Tibial artery (tissue), 4 donors: ENCODE measurements at regions not wholly inside any gene's neighbourhood (a gene's known extent, or its start where the extent isn't known, plus 50 kb on each side); places are given as distances from the start of the nearest gene placed in this dataset.

Source experiments
- DNase-seq, 2 donors: peaks; one replicate each; pipeline ENCODE4 v3.0.0-alpha.2; 2019
- H3K27ac ChIP-seq, 2 donors: fragments of 200-600 bp; sonication (generic) in 1 of 2; 1 replicate in 1 of 2; 2 replicates in 1 of 2; pipeline ENCODE4 v1.5.1; 2018 to 2019; ENCODE audit warnings: mild to moderate bottlenecking in 1 of 2
- H3K27me3 ChIP-seq, 2 donors: fragments of 200-600 bp; sonication (generic) in 1 of 2; one replicate each; pipeline versions ENCODE4 v1.5.1 to v1.6.0; 2016 to 2019
- H3K36me3 ChIP-seq, 3 donors: fragments of 200-600 bp; sonication (generic) in 2 of 3; one replicate each; pipeline ENCODE4 v1.5.1; 2016 to 2019; ENCODE audit warnings: mild to moderate bottlenecking in 2 of 3
- H3K4me1 ChIP-seq, 4 donors: fragments of 200-600 bp; sonication (generic) in 2 of 4; 1 replicate in 3 of 4; 2 replicates in 1 of 4; pipeline ENCODE4 v1.5.1; 2016 to 2019
- H3K4me3 ChIP-seq, 2 donors: fragments of 200-600 bp; sonication (generic) in 1 of 2; 1 replicate in 1 of 2; 2 replicates in 1 of 2; pipeline ENCODE4 v1.5.1; 2018 to 2019; ENCODE audit warnings: mild to moderate bottlenecking in 2 of 2
- H3K9me3 ChIP-seq, 3 donors: fragments of 200-600 bp; sonication (generic) in 1 of 3; one replicate each; pipeline ENCODE4 v1.5.1; 2016 to 2019
- intact Hi-C: fragments of 100-400 bp; cut with DNase I; formaldehyde crosslinking; loops from one replicate; pipeline ENCODE4 v1.15.0; 2023; ENCODE audit warnings: low total_unique reads
- TF ChIP-seq, protein P1 (sequence below), 2 experiments: fragments of 200-600 bp in 1 of 2; fragments of 450-650 bp in 1 of 2; IDR thresholded peaks; one replicate each; pipeline ENCODE4 v1.5.1; 2017 to 2019; ENCODE audit warnings: antibody characterized with exemption in 2 of 2, mild to moderate bottlenecking in 1 of 2, moderate library complexity in 1 of 2

DNA sequence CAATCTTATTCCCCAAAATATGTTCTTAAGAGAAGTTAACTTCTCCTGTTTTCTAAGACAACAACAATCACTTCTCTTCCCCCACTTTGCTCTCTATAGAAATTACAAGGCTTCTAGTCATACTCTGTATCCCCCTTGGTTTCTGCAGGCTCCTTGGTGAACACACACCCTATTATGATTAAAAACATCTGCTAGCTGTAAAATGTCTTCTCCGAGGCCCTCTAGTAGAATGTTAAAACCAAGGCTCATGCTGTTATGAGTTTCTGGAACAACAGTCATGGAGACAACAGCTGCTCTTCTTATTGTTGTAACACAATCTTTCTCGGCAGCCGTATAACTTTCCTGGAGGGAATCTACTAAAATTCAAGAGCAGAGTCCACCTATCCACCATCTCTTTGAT lies 397.5 kb upstream of the CCDC196 start:
- no peaks in the 10 kb centered on the region for H3K9me3 ChIP-seq
- no peaks in the 10 kb centered on the region for H3K27me3 ChIP-seq
- H3K4me1 ChIP-seq, result no peaks in the 10 kb centered on the region
- H3K36me3 ChIP-seq, result no peaks in the 10 kb centered on the region
- no peak overlapping the region for H3K4me3 ChIP-seq
- intact Hi-C loops, result no loop called here
- no peak overlapping the region for H3K27ac ChIP-seq
- TF ChIP-seq, protein P1, sequence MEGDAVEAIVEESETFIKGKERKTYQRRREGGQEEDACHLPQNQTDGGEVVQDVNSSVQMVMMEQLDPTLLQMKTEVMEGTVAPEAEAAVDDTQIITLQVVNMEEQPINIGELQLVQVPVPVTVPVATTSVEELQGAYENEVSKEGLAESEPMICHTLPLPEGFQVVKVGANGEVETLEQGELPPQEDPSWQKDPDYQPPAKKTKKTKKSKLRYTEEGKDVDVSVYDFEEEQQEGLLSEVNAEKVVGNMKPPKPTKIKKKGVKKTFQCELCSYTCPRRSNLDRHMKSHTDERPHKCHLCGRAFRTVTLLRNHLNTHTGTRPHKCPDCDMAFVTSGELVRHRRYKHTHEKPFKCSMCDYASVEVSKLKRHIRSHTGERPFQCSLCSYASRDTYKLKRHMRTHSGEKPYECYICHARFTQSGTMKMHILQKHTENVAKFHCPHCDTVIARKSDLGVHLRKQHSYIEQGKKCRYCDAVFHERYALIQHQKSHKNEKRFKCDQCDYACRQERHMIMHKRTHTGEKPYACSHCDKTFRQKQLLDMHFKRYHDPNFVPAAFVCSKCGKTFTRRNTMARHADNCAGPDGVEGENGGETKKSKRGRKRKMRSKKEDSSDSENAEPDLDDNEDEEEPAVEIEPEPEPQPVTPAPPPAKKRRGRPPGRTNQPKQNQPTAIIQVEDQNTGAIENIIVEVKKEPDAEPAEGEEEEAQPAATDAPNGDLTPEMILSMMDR (IDR thresholded peaks at IDR 0.05), result no peak
- DNase-seq, result no peak

- no peak for DNase-seq
- intact Hi-C loops, result no loop called here
- Histone ChIP-seq H3K4me3 (no peak overlapping the region), H3K36me3 (no peaks in the 10 kb centered on the region), H3K4me1 (no peaks in the 10 kb centered on the region), H3K27ac (no peak overlapping the region), H3K27me3 (no peaks in the 10 kb centered on the region), H3K9me3 (no peaks in the 10 kb centered on the region)
- TF ChIP-seq, protein P1 (IDR thresholded peaks at IDR 0.05), result no peak
These were observed 394.0 kb upstream of the CCDC196 start for GRCh38 chr14:66092206-66092605.

GRCh38 chr14:66092748-66093147 lies 393.4 kb upstream of the CCDC196 start:
- TF ChIP-seq, protein P1 (IDR thresholded peaks at IDR 0.05), result no peak
- intact Hi-C loops, result no loop called here
- Histone ChIP-seq H3K4me3 (no peak overlapping the region), H3K9me3 (no peaks in the 10 kb centered on the region), H3K27ac (no peak overlapping the region), H3K4me1 (no peaks in the 10 kb centered on the region), H3K36me3 (no peaks in the 10 kb centered on the region), H3K27me3 (no peaks in the 10 kb centered on the region)
- DNase-seq, result no peak

DNA sequence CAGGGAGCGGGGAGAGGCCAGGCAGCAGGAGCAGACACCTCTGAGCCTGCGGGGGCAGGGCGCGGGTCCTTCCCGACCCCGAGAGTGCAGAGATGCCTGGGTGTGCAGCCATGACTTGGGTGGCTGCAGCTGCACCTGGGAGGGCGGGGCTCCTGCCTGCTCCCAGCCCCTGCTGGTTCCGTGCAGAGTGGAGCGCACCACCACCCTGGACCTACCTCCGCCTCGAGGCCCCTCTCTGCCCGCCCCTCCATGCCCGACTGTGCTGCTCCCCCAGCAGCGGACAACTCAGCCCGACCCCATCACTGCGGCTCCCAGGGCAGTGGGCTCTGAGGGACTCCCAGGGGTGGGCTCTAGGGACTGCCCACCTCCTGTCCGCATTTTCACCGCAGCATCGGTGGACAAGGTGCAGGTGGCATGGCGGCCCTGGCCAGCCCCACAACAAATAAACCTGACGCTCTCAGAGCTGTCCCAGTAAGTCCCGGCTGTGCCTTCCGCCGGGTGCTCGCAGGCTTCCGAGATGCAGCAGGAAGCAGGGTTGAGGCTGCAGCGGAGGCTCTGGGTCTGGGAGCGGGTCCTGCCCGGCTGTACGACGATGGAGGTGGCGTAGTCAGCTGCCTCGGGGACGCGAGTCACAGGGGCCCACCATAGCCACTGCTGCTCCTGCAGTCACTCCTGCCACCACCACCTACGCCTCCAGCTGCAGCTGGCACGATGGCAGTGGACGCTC lies 392.0 kb upstream of the CCDC196 start:
- Histone ChIP-seq H3K27me3 (no peaks in the 10 kb centered on the region), H3K36me3 (no peaks in the 10 kb centered on the region), H3K4me3 (no peak overlapping the region), H3K9me3 (no peaks in the 10 kb centered on the region), H3K4me1 (no peaks in the 10 kb centered on the region), H3K27ac (no peak overlapping the region)
- TF ChIP-seq, protein P1 (IDR thresholded peaks at IDR 0.05), result no peak
- no peak for DNase-seq
- intact Hi-C loops, result no loop called here

- H3K4me3 ChIP-seq, result no peak overlapping the region
- no peaks in the 10 kb centered on the region for H3K27me3 ChIP-seq
- TF ChIP-seq, protein P1 (IDR thresholded peaks at IDR 0.05), result no peak
- DNase-seq, result no peak
- H3K27ac ChIP-seq, result no peak overlapping the region
- H3K36me3 ChIP-seq, result no peaks in the 10 kb centered on the region
- H3K9me3 ChIP-seq, result no peaks in the 10 kb centered on the region
- intact Hi-C loops, result no loop called here
- H3K4me1 ChIP-seq, result no peaks in the 10 kb centered on the region
These were observed 386.7 kb upstream of the CCDC196 start for GRCh38 chr14:66099451-66099850.

- Histone ChIP-seq H3K36me3 (no peaks in the 10 kb centered on the region), H3K4me1 (no peaks in the 10 kb centered on the region), H3K27me3 (no peaks in the 10 kb centered on the region), H3K4me3 (no peak overlapping the region), H3K9me3 (no peaks in the 10 kb centered on the region), H3K27ac (no peak overlapping the region)
- DNase-seq, result no peak
- TF ChIP-seq, protein P1 (IDR thresholded peaks at IDR 0.05), result no peak
- intact Hi-C loops, result no loop called here
These were observed 386.2 kb upstream of the CCDC196 start for GRCh38 chr14:66099931-66100330.
